ENCODE measurements at regions not wholly inside any gene's neighbourhood (a gene's known extent, or its start where the extent isn't known, plus 50 kb on each side); places are given as distances from the start of the nearest gene placed in this dataset.

DNA sequence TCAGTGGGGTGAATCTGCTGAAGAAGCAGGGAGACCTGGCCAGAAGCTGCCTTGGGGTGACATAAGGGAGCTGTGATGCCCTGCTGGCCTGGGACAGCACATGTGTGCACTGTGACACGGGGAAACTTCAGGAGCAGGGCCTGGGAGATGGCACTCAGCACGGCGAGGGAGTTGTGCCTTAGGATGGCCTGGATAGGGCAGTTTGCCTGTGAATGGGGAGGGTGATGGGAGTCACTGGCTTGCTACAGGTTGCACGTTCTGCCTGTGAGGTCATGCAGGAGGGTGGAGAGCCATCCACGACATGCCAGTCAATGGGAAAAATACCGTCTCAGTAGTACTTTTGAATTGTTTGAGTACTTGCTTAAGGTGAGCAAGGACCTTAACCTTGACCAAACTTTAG, 76.8 kb upstream of the UBE3A start:
- no peaks in the 10 kb centered on the region for H3K9me3 Mint-ChIP-seq (ENCODE audit: insufficient read depth)
- WGBS (ENCODE audit: insufficient coverage), result 92% methylated on average over 6 of the region's 6 CpGs

GRCh38 chr15:25514522-25514921, 75.7 kb upstream of the UBE3A start:
- no peak overlapping the region for H3K4me3 ChIP-seq (ENCODE audit: control extremely low read depth in 1 of 5, extremely low read depth in 1 of 5, insufficient read depth in 1 of 5, low read depth in 2 of 5, low read length in 4 of 5)
- H3K9me3 Mint-ChIP-seq (ENCODE audit: insufficient read depth), result no peaks in the 10 kb centered on the region
- no peak overlapping the region for H3K27ac ChIP-seq (ENCODE audit: low read length in 2 of 2)
- no peak overlapping the region for H3K4me2 ChIP-seq (replicated peaks; ENCODE audit: low read depth, low read length, poor library complexity, severe bottlenecking)
- no peaks in the 10 kb centered on the region for H3K27me3 ChIP-seq (replicated peaks in 1 of 4; ENCODE audit: control extremely low read depth in 1 of 4, control insufficient read depth in 3 of 4, insufficient read depth in 4 of 4, low read length in 3 of 4)
- no peaks in the 10 kb centered on the region for H3K27me3 Mint-ChIP-seq
- ChIA-PET POLR2A (no interaction called here), CTCF (interaction anchor here (1.5 kb wide), 2 partner anchors 9 to 12 kb away, joined by 4 read pairs; no protein-coding TSS in a partner anchor)
- intact Hi-C loops (cut with micrococcal nuclease), result no loop called here
- WGBS (ENCODE audit: insufficient coverage), result 91% methylated on average over 9 of the region's 9 CpGs
- no peak for ATAC-seq (ENCODE audit: low read depth)
- no peak overlapping the region for H3K27ac Mint-ChIP-seq
- H3K9ac ChIP-seq (ENCODE audit: low read length), result no peak overlapping the region
- TF ChIP-seq EZH2 (IDR thresholded peaks at IDR 0.05; ENCODE audit: borderline replicate concordance, insufficient read depth, low read depth, low read length, poor library complexity, severe bottlenecking), result no peak
- TF ChIP-seq, protein P1, sequence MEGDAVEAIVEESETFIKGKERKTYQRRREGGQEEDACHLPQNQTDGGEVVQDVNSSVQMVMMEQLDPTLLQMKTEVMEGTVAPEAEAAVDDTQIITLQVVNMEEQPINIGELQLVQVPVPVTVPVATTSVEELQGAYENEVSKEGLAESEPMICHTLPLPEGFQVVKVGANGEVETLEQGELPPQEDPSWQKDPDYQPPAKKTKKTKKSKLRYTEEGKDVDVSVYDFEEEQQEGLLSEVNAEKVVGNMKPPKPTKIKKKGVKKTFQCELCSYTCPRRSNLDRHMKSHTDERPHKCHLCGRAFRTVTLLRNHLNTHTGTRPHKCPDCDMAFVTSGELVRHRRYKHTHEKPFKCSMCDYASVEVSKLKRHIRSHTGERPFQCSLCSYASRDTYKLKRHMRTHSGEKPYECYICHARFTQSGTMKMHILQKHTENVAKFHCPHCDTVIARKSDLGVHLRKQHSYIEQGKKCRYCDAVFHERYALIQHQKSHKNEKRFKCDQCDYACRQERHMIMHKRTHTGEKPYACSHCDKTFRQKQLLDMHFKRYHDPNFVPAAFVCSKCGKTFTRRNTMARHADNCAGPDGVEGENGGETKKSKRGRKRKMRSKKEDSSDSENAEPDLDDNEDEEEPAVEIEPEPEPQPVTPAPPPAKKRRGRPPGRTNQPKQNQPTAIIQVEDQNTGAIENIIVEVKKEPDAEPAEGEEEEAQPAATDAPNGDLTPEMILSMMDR (IDR thresholded peaks at IDR 0.05), result no peak
- H3K4me3 Mint-ChIP-seq, result no peak overlapping the region
- H2AFZ ChIP-seq (ENCODE audit: insufficient read depth, low read depth, low read length, poor library complexity, severe bottlenecking), result no peak overlapping the region
- H3K36me3 ChIP-seq (replicated peaks in 1 of 2; ENCODE audit: control extremely low read depth in 1 of 2, control insufficient read depth in 1 of 2, extremely low read depth in 1 of 2, insufficient read depth in 2 of 2, low read length in 1 of 2), result no peaks in the 10 kb centered on the region
- no peaks in the 10 kb centered on the region for H3K4me1 Mint-ChIP-seq
- no peaks in the 10 kb centered on the region for H4K20me1 ChIP-seq (ENCODE audit: control insufficient read depth, insufficient read depth, low read length, poor library complexity, severe bottlenecking)
- no peaks in the 10 kb centered on the region for H3K4me1 ChIP-seq (ENCODE audit: control insufficient read depth in 2 of 2, insufficient read depth in 2 of 2, low read length in 2 of 2)
- H3K9me3 ChIP-seq (ENCODE audit: control extremely low read depth in 1 of 3, control insufficient read depth in 2 of 3, insufficient read depth in 1 of 3, low read length in 2 of 3), result no peaks in the 10 kb centered on the region
- no peak for DNase-seq
- no peaks in the 10 kb centered on the region for H3K79me2 ChIP-seq (ENCODE audit: control insufficient read depth, insufficient read depth, low read length)

More for the DNA sequence above, 76.8 kb upstream of the UBE3A start:
- ChIA-PET CTCF (interaction anchor here (1.5 kb wide), 1 partner anchor 13 kb away, joined by 4 read pairs; no protein-coding TSS in a partner anchor), POLR2A (no interaction called here)
- Histone ChIP-seq H3K4me3 (ENCODE audit: control extremely low read depth in 1 of 5, extremely low read depth in 1 of 5, insufficient read depth in 1 of 5, low read depth in 2 of 5, low read length in 4 of 5) (no peak overlapping the region), H3K27me3 (replicated peaks in 1 of 4; ENCODE audit: control extremely low read depth in 1 of 4, control insufficient read depth in 3 of 4, insufficient read depth in 4 of 4, low read length in 3 of 4) (no peaks in the 10 kb centered on the region), H3K4me1 (ENCODE audit: control insufficient read depth in 2 of 2, insufficient read depth in 2 of 2, low read length in 2 of 2) (no peaks in the 10 kb centered on the region), H4K20me1 (ENCODE audit: control insufficient read depth, insufficient read depth, low read length, poor library complexity, severe bottlenecking) (no peaks in the 10 kb centered on the region), H3K4me2 (replicated peaks; ENCODE audit: low read depth, low read length, poor library complexity, severe bottlenecking) (no peak overlapping the region), H2AFZ (ENCODE audit: insufficient read depth, low read depth, low read length, poor library complexity, severe bottlenecking) (no peak overlapping the region), H3K36me3 (replicated peaks in 1 of 2; ENCODE audit: control extremely low read depth in 1 of 2, control insufficient read depth in 1 of 2, extremely low read depth in 1 of 2, insufficient read depth in 2 of 2, low read length in 1 of 2) (no peaks in the 10 kb centered on the region), H3K9ac (ENCODE audit: low read length) (no peak overlapping the region), H3K79me2 (ENCODE audit: control insufficient read depth, insufficient read depth, low read length) (no peaks in the 10 kb centered on the region), H3K27ac (ENCODE audit: low read length in 2 of 2) (no peak overlapping the region), H3K9me3 (ENCODE audit: control extremely low read depth in 1 of 3, control insufficient read depth in 2 of 3, insufficient read depth in 1 of 3, low read length in 2 of 3) (no peaks in the 10 kb centered on the region)
- DNase-seq (no peak), ATAC-seq (ENCODE audit: low read depth) (no peak)
- no peak overlapping the region for H3K27ac Mint-ChIP-seq
- H3K4me3 Mint-ChIP-seq, result no peak overlapping the region
- H3K27me3 Mint-ChIP-seq, result no peaks in the 10 kb centered on the region
- intact Hi-C loops (cut with micrococcal nuclease), result no loop called here
- TF ChIP-seq EZH2 (IDR thresholded peaks at IDR 0.05; ENCODE audit: borderline replicate concordance, insufficient read depth, low read depth, low read length, poor library complexity, severe bottlenecking), result no peak
- TF ChIP-seq, protein P1 (IDR thresholded peaks at IDR 0.05), result no peak
- no peaks in the 10 kb centered on the region for H3K4me1 Mint-ChIP-seq
